GM12891 (cell line): ENCODE measurements at regions not wholly inside any gene's neighbourhood (a gene's known extent, or its start where the extent isn't known, plus 50 kb on each side); places are given as distances from the start of the nearest gene placed in this dataset.

ENCODE experiments used
- POLR2A ChIP-seq: IDR thresholded peaks from 2 replicates; pipeline ENCODE4 v1.6.1; 2011; ENCODE audit warnings: low read depth, low read length, control low read depth
- POLR2AphosphoS5 ChIP-seq: IDR thresholded peaks from 2 replicates; pipeline ENCODE4 v1.6.1; 2011; ENCODE audit warnings: low read depth, low read length, control low read depth
- TAF1 ChIP-seq: IDR thresholded peaks from 2 replicates; pipeline ENCODE4 v1.6.1; 2011; ENCODE audit warnings: low read depth, low read length, control low read depth

GRCh38 chr2:187775651-187776050 is 221.4 kb upstream of the TFPI start:
- no peak for TF ChIP-seq POLR2AphosphoS5
- TF ChIP-seq TAF1, result no peak
- TF ChIP-seq POLR2A, result no peak
